ENCODE measurements at regions not wholly inside any gene's neighbourhood (a gene's known extent, or its start where the extent isn't known, plus 50 kb on each side); places are given as distances from the start of the nearest gene placed in this dataset.

DNA sequence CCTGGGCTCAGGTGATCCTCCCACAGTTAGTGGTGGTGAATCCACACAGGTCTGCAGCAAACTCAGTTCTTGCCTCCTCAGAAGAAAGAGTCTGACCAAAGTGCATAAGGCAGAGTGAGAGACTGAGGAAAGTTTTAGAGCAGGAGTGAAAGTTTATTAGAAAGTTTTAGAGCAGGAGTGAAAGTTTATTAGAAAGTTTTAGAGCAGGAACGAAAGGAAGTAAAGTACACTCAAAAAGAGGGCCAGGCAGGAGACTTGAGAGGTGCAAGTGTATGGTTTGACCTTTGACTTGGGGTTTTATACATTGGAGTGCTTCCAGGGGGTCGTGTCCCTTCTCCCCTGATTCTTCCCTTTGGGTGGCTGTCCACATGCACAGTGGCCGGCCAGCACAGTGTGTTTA lies 84.2 kb downstream of the LSM3 start:
- Histone ChIP-seq H3K23me2 (ENCODE audit: insufficient read length, low read depth, low read length, poor library complexity, severe bottlenecking) (no peaks in the 10 kb centered on the region), H3K27ac (ENCODE audit: insufficient read length, low read depth, low read length) (no peak overlapping the region), H3K4me2 (ENCODE audit: insufficient read depth, insufficient read length, low read length) (no peak overlapping the region)

More for the DNA sequence above, 84.2 kb downstream of the LSM3 start:
- H2BK15ac ChIP-seq (ENCODE audit: low read depth, low read length), result no peak overlapping the region
- H3K36me3 Mint-ChIP-seq (ENCODE audit: insufficient read depth in 1 of 3, low read depth in 3 of 3), result peaks cover 0 to 3% (median 2%) of the 10 kb centered on the region in 3 experiments; a peak in 1 of 7 replicates
- peaks cover 7 to 14% of the 10 kb centered on the region in 2 experiments; a peak in 3 of 4 replicates for H3K4me1 Mint-ChIP-seq
- no peak overlapping the region for H2AFZ ChIP-seq (ENCODE audit: low read length)
- H3K9me3 Mint-ChIP-seq, result peaks cover 3 to 15% of the 10 kb centered on the region in 2 experiments; a peak in 4 of 5 replicates
- H4K20me1 ChIP-seq (ENCODE audit: control insufficient read depth, insufficient read depth, insufficient read length), result no peaks in the 10 kb centered on the region
- no peak overlapping the region for H4K5ac ChIP-seq (ENCODE audit: insufficient read length, low read depth, low read length)
- no CpG with 5 or more reads among the region's 3 CpGs for WGBS (ENCODE audit: extremely low coverage, insufficient read length, low lambda C conversion rate)
- no peak overlapping the region for H4K8ac ChIP-seq (replicated peaks; ENCODE audit: insufficient read length, low read depth, low read length)
- TF ChIP-seq, protein P1, sequence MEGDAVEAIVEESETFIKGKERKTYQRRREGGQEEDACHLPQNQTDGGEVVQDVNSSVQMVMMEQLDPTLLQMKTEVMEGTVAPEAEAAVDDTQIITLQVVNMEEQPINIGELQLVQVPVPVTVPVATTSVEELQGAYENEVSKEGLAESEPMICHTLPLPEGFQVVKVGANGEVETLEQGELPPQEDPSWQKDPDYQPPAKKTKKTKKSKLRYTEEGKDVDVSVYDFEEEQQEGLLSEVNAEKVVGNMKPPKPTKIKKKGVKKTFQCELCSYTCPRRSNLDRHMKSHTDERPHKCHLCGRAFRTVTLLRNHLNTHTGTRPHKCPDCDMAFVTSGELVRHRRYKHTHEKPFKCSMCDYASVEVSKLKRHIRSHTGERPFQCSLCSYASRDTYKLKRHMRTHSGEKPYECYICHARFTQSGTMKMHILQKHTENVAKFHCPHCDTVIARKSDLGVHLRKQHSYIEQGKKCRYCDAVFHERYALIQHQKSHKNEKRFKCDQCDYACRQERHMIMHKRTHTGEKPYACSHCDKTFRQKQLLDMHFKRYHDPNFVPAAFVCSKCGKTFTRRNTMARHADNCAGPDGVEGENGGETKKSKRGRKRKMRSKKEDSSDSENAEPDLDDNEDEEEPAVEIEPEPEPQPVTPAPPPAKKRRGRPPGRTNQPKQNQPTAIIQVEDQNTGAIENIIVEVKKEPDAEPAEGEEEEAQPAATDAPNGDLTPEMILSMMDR (conservative IDR thresholded peaks at IDR 0.05), result no peak
- no peaks in the 10 kb centered on the region for H3K79me2 ChIP-seq (ENCODE audit: insufficient read depth, low read length)
- no peak overlapping the region for H3K9ac ChIP-seq (ENCODE audit: extremely low read depth, insufficient read length, low read length)
- H3T11ph ChIP-seq (ENCODE audit: low read length), result no peak overlapping the region
- H3K18ac ChIP-seq (ENCODE audit: insufficient read length, low read depth, low read length), result no peak overlapping the region
- H3K4me3 Mint-ChIP-seq, result no peak overlapping the region
- H2BK12ac ChIP-seq (ENCODE audit: insufficient read length, low read depth, low read length), result no peak overlapping the region
- H3K4me1 ChIP-seq (ENCODE audit: insufficient read depth, low read length), result no peaks in the 10 kb centered on the region; the same call in 1 of the 2 replicates
- H3K27ac Mint-ChIP-seq, result no peak overlapping the region
- H3K79me1 ChIP-seq (ENCODE audit: insufficient read depth, low read depth, low read length, poor library complexity, severe bottlenecking), result no peaks in the 10 kb centered on the region
- no peak overlapping the region for H2BK120ac ChIP-seq (ENCODE audit: low read depth, low read length, poor library complexity, severe bottlenecking)
- DNase-seq, result no peak
- H3K56ac ChIP-seq (ENCODE audit: insufficient read length, low read depth, low read length), result no peak overlapping the region
- no peaks in the 10 kb centered on the region for H3K9me3 ChIP-seq (ENCODE audit: control insufficient read depth, low read depth, low read length)
- H3K14ac ChIP-seq (ENCODE audit: insufficient read depth, low read length), result no peak overlapping the region
- H3K27me3 Mint-ChIP-seq (ENCODE audit: low read depth), result peaks cover 5% of the 10 kb centered on the region
- no peak overlapping the region for H4K91ac ChIP-seq (ENCODE audit: insufficient read length, low read depth, low read length)
- H3K27me3 ChIP-seq (ENCODE audit: insufficient read depth, low read length), result no peaks in the 10 kb centered on the region
- H3K4ac ChIP-seq (ENCODE audit: low read depth, low read length), result no peak overlapping the region
- H3K23ac ChIP-seq (ENCODE audit: insufficient read length, low read depth, low read length), result no peak overlapping the region
- H2BK20ac ChIP-seq (ENCODE audit: low read depth, low read length, poor library complexity, severe bottlenecking), result no peak overlapping the region
- H2BK5ac ChIP-seq (ENCODE audit: insufficient read length, low read length), result no peak overlapping the region
- H2AK5ac ChIP-seq (ENCODE audit: insufficient read length, low read length), result no peak overlapping the region
